22Rv1 (cell line): ENCODE measurements at regions not wholly inside any gene's neighbourhood (a gene's known extent, or its start where the extent isn't known, plus 50 kb on each side); places are given as distances from the start of the nearest gene placed in this dataset.

Experiments
- CTCF ChIP-seq: fragments of 450-650 bp; IDR thresholded peaks from 2 replicates; pipeline ENCODE4 v1.5.1; 2017; ENCODE audit warnings: mild to moderate bottlenecking
- ZFX ChIP-seq: fragments of 450-650 bp; IDR thresholded peaks from 2 replicates; pipeline ENCODE4 v1.6.1; 2017; ENCODE audit warnings: antibody characterized with exemption, borderline replicate concordance

DNA sequence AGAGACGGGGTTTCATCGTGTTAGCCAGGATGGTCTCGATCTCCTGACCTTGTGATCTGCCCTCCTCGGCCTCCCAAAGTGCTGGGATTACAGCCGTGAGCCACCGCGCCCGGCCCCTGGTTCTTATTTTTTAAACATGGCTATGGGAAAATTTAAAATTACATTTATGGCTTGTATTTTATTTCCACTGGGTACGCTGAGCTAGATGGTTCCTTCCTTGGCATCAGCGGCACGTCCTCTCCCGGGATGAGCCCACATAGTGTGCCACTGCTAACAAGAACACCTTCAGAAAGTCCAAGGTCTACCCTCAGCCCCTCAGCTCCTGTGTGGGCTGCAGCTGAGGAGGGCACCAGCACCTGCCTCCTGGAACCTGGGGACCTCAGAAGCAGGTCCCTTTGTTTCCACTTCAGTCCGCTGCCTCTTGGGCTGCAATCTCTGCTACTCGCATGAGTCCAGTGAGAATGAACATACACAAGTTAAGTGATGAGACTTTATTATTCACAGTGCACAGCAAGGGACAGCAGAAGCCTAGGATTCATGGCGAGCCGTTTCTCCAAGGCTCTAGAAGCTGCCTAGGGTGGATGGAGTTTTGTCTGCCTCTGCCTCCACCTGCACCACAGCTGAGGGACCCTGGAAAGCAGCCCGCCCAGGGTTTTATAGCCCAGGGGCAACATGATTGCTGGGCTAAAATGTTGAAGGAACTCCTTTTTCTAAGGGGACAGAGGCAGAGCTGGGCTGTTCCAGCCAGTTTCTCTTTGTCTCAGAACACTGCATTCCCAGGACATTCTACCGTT, 107.5 kb upstream of the TEX51 start:
- TF ChIP-seq CTCF (no peak), ZFX (no peak)
